Ishikawa (cell line): ENCODE measurements at regions not wholly inside any gene's neighbourhood (a gene's known extent, or its start where the extent isn't known, plus 50 kb on each side); places are given as distances from the start of the nearest gene placed in this dataset.

Experiments used
- EP300 ChIP-seq: IDR thresholded peaks from 2 replicates; pipeline ENCODE4 v1.6.1; 2012; ENCODE audit warnings: borderline replicate concordance
- NFIC ChIP-seq: IDR thresholded peaks from 2 replicates; pipeline ENCODE4 v1.6.1; 2012
- TAF1 ChIP-seq: IDR thresholded peaks from 2 replicates; pipeline ENCODE4 v1.6.1; 2012; ENCODE audit warnings: low read depth, mild to moderate bottlenecking
- YY1 ChIP-seq: IDR thresholded peaks from 2 replicates; pipeline ENCODE4 v1.6.1; 2012; ENCODE audit warnings: low read depth
- ZBTB7A ChIP-seq: IDR thresholded peaks from 2 replicates; pipeline ENCODE4 v1.6.1; 2012; ENCODE audit warnings: low read depth
- TF ChIP-seq, protein P1 (sequence below): IDR thresholded peaks from 2 replicates; pipeline ENCODE4 v1.6.1; 2012
- TF ChIP-seq, protein P2 (sequence below): IDR thresholded peaks from 2 replicates; pipeline ENCODE4 v1.6.1; 2012
- TF ChIP-seq, protein P3 (sequence below): IDR thresholded peaks from 2 replicates; pipeline ENCODE4 v1.6.1; 2012; ENCODE audit warnings: low read depth, mild to moderate bottlenecking

DNA sequence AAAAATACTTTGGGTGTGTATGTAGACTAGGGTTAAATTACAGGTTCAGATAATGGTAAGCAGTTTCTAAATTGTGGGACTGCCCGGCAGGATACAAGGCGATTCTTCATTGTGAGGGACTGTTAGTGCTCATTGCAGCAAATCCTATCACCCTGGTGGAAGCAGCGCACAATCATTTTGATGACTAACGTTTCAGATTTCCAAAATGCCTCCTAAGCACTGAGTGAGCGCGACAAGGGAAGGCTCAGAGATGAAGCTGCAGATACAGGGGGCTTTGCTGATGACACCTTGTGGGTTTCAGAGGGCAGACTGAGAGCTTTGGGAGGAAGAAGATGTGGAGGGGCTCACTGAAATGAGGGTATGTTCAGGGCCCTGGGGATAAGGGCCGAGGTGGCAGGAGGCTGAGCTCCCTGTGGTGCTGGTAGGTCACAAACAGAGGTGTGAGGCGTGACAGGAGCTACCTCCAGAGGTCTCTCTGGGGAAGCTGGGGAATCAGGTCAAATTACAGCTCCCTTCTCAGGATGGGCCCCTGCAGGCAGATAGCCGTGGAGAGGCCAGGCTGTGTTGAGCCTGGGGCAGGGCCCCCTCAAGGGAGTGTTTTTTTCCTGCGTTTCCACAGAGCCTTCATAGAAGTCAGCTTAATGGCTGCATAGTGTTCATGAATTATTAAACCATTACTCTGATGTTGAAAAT is 84.5 kb upstream of the FYN start:
- no peak for TF ChIP-seq ZBTB7A
- TF ChIP-seq, protein P1, sequence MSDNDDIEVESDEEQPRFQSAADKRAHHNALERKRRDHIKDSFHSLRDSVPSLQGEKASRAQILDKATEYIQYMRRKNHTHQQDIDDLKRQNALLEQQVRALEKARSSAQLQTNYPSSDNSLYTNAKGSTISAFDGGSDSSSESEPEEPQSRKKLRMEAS: no peak
- TF ChIP-seq, protein P2, sequence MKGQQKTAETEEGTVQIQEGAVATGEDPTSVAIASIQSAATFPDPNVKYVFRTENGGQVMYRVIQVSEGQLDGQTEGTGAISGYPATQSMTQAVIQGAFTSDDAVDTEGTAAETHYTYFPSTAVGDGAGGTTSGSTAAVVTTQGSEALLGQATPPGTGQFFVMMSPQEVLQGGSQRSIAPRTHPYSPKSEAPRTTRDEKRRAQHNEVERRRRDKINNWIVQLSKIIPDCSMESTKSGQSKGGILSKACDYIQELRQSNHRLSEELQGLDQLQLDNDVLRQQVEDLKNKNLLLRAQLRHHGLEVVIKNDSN: no peak
- no peak for TF ChIP-seq EP300
- TF ChIP-seq, protein P3, sequence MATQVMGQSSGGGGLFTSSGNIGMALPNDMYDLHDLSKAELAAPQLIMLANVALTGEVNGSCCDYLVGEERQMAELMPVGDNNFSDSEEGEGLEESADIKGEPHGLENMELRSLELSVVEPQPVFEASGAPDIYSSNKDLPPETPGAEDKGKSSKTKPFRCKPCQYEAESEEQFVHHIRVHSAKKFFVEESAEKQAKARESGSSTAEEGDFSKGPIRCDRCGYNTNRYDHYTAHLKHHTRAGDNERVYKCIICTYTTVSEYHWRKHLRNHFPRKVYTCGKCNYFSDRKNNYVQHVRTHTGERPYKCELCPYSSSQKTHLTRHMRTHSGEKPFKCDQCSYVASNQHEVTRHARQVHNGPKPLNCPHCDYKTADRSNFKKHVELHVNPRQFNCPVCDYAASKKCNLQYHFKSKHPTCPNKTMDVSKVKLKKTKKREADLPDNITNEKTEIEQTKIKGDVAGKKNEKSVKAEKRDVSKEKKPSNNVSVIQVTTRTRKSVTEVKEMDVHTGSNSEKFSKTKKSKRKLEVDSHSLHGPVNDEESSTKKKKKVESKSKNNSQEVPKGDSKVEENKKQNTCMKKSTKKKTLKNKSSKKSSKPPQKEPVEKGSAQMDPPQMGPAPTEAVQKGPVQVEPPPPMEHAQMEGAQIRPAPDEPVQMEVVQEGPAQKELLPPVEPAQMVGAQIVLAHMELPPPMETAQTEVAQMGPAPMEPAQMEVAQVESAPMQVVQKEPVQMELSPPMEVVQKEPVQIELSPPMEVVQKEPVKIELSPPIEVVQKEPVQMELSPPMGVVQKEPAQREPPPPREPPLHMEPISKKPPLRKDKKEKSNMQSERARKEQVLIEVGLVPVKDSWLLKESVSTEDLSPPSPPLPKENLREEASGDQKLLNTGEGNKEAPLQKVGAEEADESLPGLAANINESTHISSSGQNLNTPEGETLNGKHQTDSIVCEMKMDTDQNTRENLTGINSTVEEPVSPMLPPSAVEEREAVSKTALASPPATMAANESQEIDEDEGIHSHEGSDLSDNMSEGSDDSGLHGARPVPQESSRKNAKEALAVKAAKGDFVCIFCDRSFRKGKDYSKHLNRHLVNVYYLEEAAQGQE: no peak
- TF ChIP-seq NFIC: no peak
- no peak for TF ChIP-seq TAF1
- TF ChIP-seq YY1: no peak
